ENCODE measurements at regions not wholly inside any gene's neighbourhood (a gene's known extent, or its start where the extent isn't known, plus 50 kb on each side); places are given as distances from the start of the nearest gene placed in this dataset.

DNA sequence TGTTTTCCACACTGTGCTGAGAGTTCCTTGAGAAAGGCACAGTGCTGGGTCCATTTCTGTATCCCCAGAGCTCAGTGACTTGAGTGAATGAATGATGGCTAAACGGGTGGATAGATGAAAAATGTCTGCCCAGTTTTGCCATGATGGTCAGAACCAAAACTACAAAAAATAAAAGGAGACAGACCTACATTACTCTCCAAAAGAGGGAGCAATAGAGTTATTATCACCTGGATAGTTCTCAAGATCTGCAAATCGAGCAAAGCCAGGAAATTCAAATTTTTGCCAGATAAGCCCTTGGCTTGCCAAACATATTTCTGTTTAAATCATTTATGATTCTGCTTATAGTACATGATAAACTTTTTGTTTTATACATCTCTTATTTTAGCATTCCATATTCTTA is 214.2 kb upstream of the ZNF462 start:
- TF ChIP-seq, protein P1, sequence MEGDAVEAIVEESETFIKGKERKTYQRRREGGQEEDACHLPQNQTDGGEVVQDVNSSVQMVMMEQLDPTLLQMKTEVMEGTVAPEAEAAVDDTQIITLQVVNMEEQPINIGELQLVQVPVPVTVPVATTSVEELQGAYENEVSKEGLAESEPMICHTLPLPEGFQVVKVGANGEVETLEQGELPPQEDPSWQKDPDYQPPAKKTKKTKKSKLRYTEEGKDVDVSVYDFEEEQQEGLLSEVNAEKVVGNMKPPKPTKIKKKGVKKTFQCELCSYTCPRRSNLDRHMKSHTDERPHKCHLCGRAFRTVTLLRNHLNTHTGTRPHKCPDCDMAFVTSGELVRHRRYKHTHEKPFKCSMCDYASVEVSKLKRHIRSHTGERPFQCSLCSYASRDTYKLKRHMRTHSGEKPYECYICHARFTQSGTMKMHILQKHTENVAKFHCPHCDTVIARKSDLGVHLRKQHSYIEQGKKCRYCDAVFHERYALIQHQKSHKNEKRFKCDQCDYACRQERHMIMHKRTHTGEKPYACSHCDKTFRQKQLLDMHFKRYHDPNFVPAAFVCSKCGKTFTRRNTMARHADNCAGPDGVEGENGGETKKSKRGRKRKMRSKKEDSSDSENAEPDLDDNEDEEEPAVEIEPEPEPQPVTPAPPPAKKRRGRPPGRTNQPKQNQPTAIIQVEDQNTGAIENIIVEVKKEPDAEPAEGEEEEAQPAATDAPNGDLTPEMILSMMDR (IDR thresholded peaks at IDR 0.05; ENCODE audit: low read depth, low read length) = peak; percentile 26
- H3K4me3 ChIP-seq (replicated peaks in 1 of 2; ENCODE audit: low read depth in 2 of 2, low read length in 2 of 2) = no peak overlapping the region
- DNase-seq (ENCODE audit: low read depth in 2 of 2) = peak; percentile 49 to 57

DNA sequence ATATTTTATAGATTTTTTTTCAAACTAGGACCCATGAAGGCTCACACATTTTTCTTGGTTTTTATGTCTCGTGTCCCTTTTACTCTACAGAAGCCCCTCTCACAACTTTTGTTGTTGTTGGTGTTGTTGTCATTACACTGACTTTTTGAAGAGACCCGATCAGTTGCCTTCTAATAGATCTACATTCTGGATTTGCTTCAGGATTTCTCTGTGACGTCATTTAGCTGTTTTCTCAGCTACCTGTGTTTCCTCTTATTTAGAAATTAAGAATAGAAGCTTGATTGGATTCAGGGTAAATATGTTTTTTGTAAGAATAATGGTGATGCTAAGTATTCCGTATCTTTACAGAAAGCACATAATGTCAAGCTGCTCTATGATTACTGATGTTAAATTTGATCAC is 213.3 kb upstream of the ZNF462 start:
- no peak overlapping the region for H3K4me3 ChIP-seq (replicated peaks in 1 of 2; ENCODE audit: low read depth in 2 of 2, low read length in 2 of 2)
- no peak for DNase-seq (ENCODE audit: low read depth in 2 of 2)
- TF ChIP-seq, protein P1 (IDR thresholded peaks at IDR 0.05; ENCODE audit: low read depth, low read length) = no peak

DNA sequence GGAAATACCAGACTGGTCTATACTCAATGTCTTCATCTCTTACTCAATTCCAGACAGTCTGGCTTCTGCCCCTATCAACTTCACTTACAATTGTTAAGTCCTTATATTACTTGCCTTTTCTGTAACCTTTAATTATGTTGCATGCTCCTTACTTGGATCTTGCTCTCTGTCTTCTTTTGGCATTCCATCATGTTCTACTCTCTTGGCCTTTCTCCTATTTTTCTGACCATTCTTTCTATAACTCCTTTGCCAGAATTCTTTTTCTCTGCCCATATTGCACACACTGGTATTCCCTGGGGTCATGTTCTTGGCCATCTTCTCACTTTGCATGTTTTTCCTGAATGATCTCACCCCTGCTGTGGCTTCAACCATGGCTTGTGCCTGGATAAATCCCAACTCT is 209.8 kb upstream of the ZNF462 start:
- H3K4me3 ChIP-seq (replicated peaks in 1 of 2; ENCODE audit: low read depth in 2 of 2, low read length in 2 of 2) = no peak overlapping the region
- TF ChIP-seq, protein P1 (IDR thresholded peaks at IDR 0.05; ENCODE audit: low read depth, low read length) = no peak
- peak; percentile 11 to 50 for DNase-seq (ENCODE audit: low read depth in 2 of 2)

DNA sequence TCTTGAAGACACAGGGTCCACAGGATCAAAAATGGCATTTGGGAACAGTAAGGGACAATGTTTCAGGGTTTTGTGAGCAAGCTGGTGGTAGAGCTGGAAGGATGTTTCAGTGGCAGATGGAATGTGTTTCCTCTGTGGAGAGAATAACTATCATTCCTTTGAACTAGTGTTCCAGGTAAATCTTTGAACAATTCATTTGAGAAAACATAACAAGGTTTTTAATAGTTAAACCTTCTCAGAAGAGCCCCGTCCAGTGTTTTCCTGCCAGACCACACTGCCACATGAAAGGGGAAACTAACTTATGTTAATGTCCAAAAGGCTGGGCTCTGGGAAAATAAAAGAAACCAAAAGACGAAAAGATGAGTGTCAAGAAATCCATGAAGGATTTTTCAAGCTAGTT is 207.0 kb upstream of the ZNF462 start:
- no peak overlapping the region for H3K4me3 ChIP-seq (replicated peaks in 1 of 2; ENCODE audit: low read depth in 2 of 2, low read length in 2 of 2)
- no peak for DNase-seq (ENCODE audit: low read depth in 2 of 2)
- TF ChIP-seq, protein P1 (IDR thresholded peaks at IDR 0.05; ENCODE audit: low read depth, low read length) = no peak

DNA sequence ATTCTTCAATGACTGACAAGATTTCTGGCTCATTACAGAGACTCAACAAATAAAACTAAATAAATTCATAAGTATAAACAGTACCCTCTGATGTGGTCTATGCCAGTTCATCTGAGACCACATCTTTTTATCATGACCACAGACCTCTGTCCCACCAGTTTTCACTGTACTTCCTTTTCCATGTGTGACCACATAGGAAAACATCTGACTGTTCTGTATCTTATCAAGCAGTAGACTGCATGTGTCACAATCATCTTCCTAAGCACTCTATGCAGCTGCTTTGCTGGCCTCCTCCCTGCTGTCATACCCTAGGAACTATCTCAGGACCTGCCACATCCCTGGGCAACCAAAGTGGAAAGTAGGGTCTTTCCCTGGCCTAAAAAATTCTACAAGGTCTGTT is 205.0 kb upstream of the ZNF462 start:
- H3K4me3 ChIP-seq (replicated peaks in 1 of 2; ENCODE audit: low read depth in 2 of 2, low read length in 2 of 2) = no peak overlapping the region
- TF ChIP-seq, protein P1 (IDR thresholded peaks at IDR 0.05; ENCODE audit: low read depth, low read length) = no peak
- DNase-seq (ENCODE audit: low read depth in 2 of 2) = no peak

DNA sequence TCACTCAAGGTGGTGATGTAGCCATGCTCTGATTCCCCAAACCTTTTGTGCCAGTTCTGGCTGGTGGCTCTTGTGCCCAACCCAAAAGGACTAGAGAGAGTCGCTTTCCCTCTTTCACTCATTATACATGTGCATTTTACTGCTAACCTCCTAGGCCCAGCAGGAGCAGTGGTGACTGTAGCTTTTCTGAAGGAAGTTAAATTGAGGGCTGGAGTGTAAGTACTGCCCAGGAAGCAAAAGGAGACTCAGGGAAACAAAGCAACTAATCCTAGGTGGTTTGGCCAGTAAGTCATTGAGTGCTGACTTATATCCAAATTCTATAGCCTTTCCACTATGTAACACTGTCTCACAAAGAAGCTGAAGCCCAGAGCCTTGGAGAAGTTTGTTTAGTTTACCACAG is 194.4 kb upstream of the ZNF462 start:
- no peak for DNase-seq (ENCODE audit: low read depth in 2 of 2)
- TF ChIP-seq, protein P1 (IDR thresholded peaks at IDR 0.05; ENCODE audit: low read depth, low read length) = no peak
- no peak overlapping the region for H3K4me3 ChIP-seq (replicated peaks in 1 of 2; ENCODE audit: low read depth in 2 of 2, low read length in 2 of 2)

DNA sequence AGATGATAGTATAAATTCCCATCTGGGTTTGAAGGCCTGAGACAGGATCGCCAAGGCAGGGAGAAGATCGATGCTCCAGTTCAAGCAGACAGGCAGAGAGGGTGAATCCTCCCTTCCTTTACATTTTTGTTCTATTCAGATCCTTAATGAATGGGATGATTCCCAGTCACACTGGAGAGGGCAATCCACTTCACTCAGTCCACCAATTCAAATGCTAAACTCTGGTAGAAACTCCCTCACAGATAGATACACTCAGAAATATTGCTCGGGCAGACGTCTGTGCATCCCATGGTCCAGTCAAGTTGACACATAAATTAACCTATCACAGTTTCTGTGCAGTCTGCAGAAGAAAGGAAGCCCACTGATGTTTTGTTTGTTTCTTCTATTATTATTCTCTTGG is 193.1 kb upstream of the ZNF462 start:
- TF ChIP-seq, protein P1 (IDR thresholded peaks at IDR 0.05; ENCODE audit: low read depth, low read length) = no peak

More for the DNA sequence above, 193.1 kb upstream of the ZNF462 start:
- H3K4me3 ChIP-seq (replicated peaks in 1 of 2; ENCODE audit: low read depth in 2 of 2, low read length in 2 of 2) = no peak overlapping the region
- no peak for DNase-seq (ENCODE audit: low read depth in 2 of 2)

Measured in cardiac fibroblast (primary cell).